ENCODE measurements at regions not wholly inside any gene's neighbourhood (a gene's known extent, or its start where the extent isn't known, plus 50 kb on each side); places are given as distances from the start of the nearest gene placed in this dataset.

DNA sequence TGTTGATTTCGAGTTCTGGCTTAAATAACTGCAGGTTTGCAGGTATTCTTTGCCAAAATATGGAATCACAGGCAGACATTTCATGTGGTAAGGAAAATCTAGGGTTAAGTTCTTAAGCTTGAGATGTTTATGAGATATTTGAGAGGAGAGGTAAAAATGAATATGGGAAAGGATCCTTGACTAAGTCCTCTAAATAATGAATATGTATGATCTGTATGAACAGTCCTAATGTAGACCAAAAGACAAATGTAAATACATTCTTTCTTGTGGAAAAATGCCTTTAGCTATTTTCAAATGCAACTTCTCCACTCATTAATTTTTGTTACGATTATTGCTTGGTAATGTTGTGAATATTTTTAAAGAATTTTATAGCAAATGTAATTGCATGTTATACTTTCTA lies 1632.6 kb downstream of the SUCLG1 start:
- TF ChIP-seq CTCF (IDR thresholded peaks at IDR 0.05; ENCODE audit: borderline replicate concordance, extremely low read depth, low read length, poor library complexity, severe bottlenecking) (no peak), EZH2 (IDR thresholded peaks at IDR 0.05; ENCODE audit: borderline replicate concordance, low read depth, low read length, severe bottlenecking) (no peak)
